ENCODE measurements at regions not wholly inside any gene's neighbourhood (a gene's known extent, or its start where the extent isn't known, plus 50 kb on each side); places are given as distances from the start of the nearest gene placed in this dataset.

- no peak for ATAC-seq
Measured at GRCh38 chr10:69686866-69687265, 56.8 kb downstream of the FAM241B start.

More at GRCh38 chr10:69686866-69687265, 56.8 kb downstream of the FAM241B start:
- POLR2A ChIA-PET, result interaction anchor here (0.5 to 1.2 kb wide), 4 partner anchors 13 to 699 kb away, joined by 3 read pairs; no protein-coding TSS in a partner anchor
- H3K27ac ChIP-seq (ENCODE audit: extremely low read depth, low read depth, low read length), result no peak overlapping the region
- peaks cover 18 to 64% of the 10 kb centered on the region in 2 experiments for H3K27me3 ChIP-seq (ENCODE audit: control insufficient read depth in 2 of 2, insufficient read depth in 2 of 2, low read length in 2 of 2)
- H4K20me1 ChIP-seq (replicated peaks; ENCODE audit: control insufficient read depth, insufficient read depth, low read length), result 0 out of 2 replicates have a peak, but pooled peaks cover 10% of the 10 kb centered on the region
- intact Hi-C loops (cut with micrococcal nuclease) (no loop called here), in situ Hi-C loops (cut with MboI) (no loop called here)
- no peaks in the 10 kb centered on the region for H3K9me1 ChIP-seq (ENCODE audit: control insufficient read depth, insufficient read depth, low read length)
- H3K9me3 ChIP-seq (replicated peaks; ENCODE audit: control insufficient read depth, insufficient read depth, low read depth, low read length), result no peaks in the 10 kb centered on the region
- H2AFZ ChIP-seq (ENCODE audit: low read depth, low read length), result no peak overlapping the region
- no TSS peak for BruUV-seq (replicated peaks)
- no peaks in the 10 kb centered on the region for H3K36me3 ChIP-seq (ENCODE audit: control insufficient read depth, insufficient read depth, low read length)
- no peak for TF ChIP-seq HBP1 (CRISPR knock-in tag; IDR thresholded peaks at IDR 0.05)
- TF ChIP-seq, protein P1, sequence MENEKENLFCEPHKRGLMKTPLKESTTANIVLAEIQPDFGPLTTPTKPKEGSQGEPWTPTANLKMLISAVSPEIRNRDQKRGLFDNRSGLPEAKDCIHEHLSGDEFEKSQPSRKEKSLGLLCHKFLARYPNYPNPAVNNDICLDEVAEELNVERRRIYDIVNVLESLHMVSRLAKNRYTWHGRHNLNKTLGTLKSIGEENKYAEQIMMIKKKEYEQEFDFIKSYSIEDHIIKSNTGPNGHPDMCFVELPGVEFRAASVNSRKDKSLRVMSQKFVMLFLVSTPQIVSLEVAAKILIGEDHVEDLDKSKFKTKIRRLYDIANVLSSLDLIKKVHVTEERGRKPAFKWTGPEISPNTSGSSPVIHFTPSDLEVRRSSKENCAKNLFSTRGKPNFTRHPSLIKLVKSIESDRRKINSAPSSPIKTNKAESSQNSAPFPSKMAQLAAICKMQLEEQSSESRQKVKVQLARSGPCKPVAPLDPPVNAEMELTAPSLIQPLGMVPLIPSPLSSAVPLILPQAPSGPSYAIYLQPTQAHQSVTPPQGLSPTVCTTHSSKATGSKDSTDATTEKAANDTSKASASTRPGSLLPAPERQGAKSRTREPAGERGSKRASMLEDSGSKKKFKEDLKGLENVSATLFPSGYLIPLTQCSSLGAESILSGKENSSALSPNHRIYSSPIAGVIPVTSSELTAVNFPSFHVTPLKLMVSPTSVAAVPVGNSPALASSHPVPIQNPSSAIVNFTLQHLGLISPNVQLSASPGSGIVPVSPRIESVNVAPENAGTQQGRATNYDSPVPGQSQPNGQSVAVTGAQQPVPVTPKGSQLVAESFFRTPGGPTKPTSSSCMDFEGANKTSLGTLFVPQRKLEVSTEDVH (IDR thresholded peaks at IDR 0.05; ENCODE audit: low read depth, partially characterized antibody), result no peak
- no peak for TF ChIP-seq KHSRP (IDR thresholded peaks at IDR 0.05)
- no peak for DNase-seq (ENCODE audit: extremely low read depth in 1 of 4, low spot score in 3 of 4)
- no peaks in the 10 kb centered on the region for H3K79me2 ChIP-seq (ENCODE audit: control insufficient read depth, insufficient read depth, low read length)
- 3% methylated on average over 2 of the region's 2 CpGs for WGBS (ENCODE audit: insufficient coverage, low coverage, missing lambda C conversion rate)
- H3K4me2 ChIP-seq (ENCODE audit: insufficient read depth, low read length), result no peak overlapping the region
- H3K9ac ChIP-seq (ENCODE audit: insufficient read depth in 1 of 2, low read depth in 2 of 2, low read length in 2 of 2), result no peak overlapping the region
- CTCF ChIA-PET (ENCODE audit: low intra/inter-chr PET ratio), result no interaction called here
- H3K4me3 ChIP-seq, result no peak overlapping the region
- H3K4me1 ChIP-seq (replicated peaks in 1 of 2; ENCODE audit: control insufficient read depth in 2 of 2, insufficient read depth in 2 of 2, low read length in 2 of 2), result no peaks in the 10 kb centered on the region
- no peak for FAIRE-seq

Data from K562 (cell line).